Neuron (in vitro differentiated cells): ENCODE measurements at regions not wholly inside any gene's neighbourhood (a gene's known extent, or its start where the extent isn't known, plus 50 kb on each side); places are given as distances from the start of the nearest gene placed in this dataset.

Experiments used
- H2AFZ ChIP-seq: one replicate; pipeline ENCODE4 v1.6.1; 2013; ENCODE audit warnings: low read depth, mild to moderate bottlenecking, inconsistent platforms, low read length, moderate library complexity
- H3K27me3 ChIP-seq: one replicate; pipeline ENCODE4 v1.6.1; 2013; ENCODE audit warnings: low read length; ENCODE audit not compliant: insufficient read depth
- H3K36me3 ChIP-seq: one replicate; pipeline ENCODE4 v1.6.1; 2013; ENCODE audit warnings: low read length; ENCODE audit not compliant: insufficient read depth
- H3K4me1 ChIP-seq: one replicate; pipeline ENCODE4 v1.6.1; 2013; ENCODE audit warnings: low read length; ENCODE audit not compliant: insufficient read depth
- H3K4me3 ChIP-seq: 2 replicates; pipeline ENCODE4 v1.5.1; 2013; ENCODE audit warnings: mild to moderate bottlenecking, low read length, moderate library complexity
- H3K9me3 ChIP-seq: one replicate; pipeline ENCODE4 v1.6.1; 2013; ENCODE audit warnings: low read length

GRCh38 chr13:75091718-75092117, 390.3 kb downstream of the TBC1D4 start:
- Histone ChIP-seq H3K36me3 (no peaks in the 10 kb centered on the region), H3K9me3 (no peaks in the 10 kb centered on the region), H3K27me3 (no peaks in the 10 kb centered on the region), H3K4me1 (peaks cover 26% of the 10 kb centered on the region), H3K4me3 (no peak overlapping the region), H2AFZ (peak overlapping the region; percentile 49)

DNA sequence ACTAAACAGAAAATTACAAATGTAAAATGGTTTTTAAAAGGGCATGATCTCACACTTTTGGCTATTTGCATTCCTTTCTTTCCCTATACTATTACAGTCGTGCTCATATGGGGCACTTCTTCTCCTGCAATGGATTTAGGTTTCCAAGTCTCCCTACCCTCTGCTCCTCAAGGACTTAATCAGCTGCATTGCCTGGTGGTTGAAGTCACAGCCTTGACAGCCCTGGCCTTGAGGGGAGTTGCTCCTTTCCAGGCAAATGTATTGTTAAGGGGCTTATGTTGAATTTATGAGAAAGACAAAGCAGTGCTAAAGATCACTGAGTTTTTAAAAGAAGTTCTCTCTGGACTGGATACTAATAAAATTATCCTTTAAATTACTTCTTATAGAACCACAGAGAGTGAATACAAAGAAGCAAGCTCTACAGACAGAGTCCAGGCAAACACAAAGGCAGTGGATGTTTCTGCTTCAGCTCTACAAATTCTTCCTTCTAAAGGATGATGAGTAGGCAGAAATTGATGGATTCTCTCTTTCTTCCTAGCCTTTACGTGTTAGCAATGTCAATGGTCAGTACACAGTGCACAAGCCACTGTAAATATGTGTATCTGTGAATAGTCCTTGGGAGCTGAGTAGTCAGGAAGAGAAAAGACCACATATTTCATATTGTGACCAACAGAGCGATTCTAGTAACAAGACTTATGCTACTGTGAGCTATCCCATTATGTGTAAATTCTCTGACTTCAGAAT, 390.9 kb downstream of the TBC1D4 start:
- Histone ChIP-seq H2AFZ (peak overlapping the region; percentile 49), H3K9me3 (no peaks in the 10 kb centered on the region), H3K4me1 (peaks cover 26% of the 10 kb centered on the region), H3K36me3 (no peaks in the 10 kb centered on the region), H3K4me3 (no peak overlapping the region), H3K27me3 (no peaks in the 10 kb centered on the region)

DNA sequence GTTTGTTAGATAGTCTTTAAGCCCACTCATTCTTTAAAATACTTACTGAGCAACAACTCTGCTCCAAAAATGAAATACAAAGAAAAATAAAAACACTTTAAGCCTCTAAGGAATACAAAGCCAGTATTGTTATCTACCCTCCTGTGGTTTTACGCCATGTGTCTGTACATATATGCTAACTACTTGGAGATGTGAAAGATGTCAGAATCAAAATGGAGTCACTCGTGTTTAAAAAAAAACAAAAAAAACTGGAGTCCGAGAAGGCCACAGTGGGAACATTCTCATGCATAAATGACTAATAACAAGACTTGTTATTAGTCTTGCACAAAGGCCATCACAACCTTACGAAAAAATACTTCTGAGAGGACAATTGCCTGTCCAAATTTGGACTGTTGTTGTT, 393.1 kb downstream of the TBC1D4 start:
- H2AFZ ChIP-seq: no peak overlapping the region
- no peaks in the 10 kb centered on the region for H3K36me3 ChIP-seq
- peaks cover under 1% of the 10 kb centered on the region for H3K9me3 ChIP-seq
- no peak overlapping the region for H3K4me3 ChIP-seq
- H3K27me3 ChIP-seq: no peaks in the 10 kb centered on the region
- peaks cover 26% of the 10 kb centered on the region for H3K4me1 ChIP-seq

- Histone ChIP-seq H2AFZ (no peak overlapping the region), H3K4me3 (no peak overlapping the region), H3K36me3 (no peaks in the 10 kb centered on the region), H3K9me3 (peaks cover 2% of the 10 kb centered on the region), H3K27me3 (no peaks in the 10 kb centered on the region), H3K4me1 (no peaks in the 10 kb centered on the region)
Measured at GRCh38 chr13:75079226-75079625, 402.7 kb downstream of the TBC1D4 start.

- no peaks in the 10 kb centered on the region for H3K4me1 ChIP-seq
- no peaks in the 10 kb centered on the region for H3K36me3 ChIP-seq
- H3K9me3 ChIP-seq: no peaks in the 10 kb centered on the region
- H3K27me3 ChIP-seq: no peaks in the 10 kb centered on the region
- no peak overlapping the region for H3K4me3 ChIP-seq
- H2AFZ ChIP-seq: no peak overlapping the region
Measured at GRCh38 chr13:75076476-75076875, 405.5 kb downstream of the TBC1D4 start.

GRCh38 chr13:75073786-75074185, 408.2 kb downstream of the TBC1D4 start:
- H3K4me1 ChIP-seq: no peaks in the 10 kb centered on the region
- H3K27me3 ChIP-seq: no peaks in the 10 kb centered on the region
- no peaks in the 10 kb centered on the region for H3K9me3 ChIP-seq
- H2AFZ ChIP-seq: no peak overlapping the region
- H3K4me3 ChIP-seq: no peak overlapping the region
- no peaks in the 10 kb centered on the region for H3K36me3 ChIP-seq

DNA sequence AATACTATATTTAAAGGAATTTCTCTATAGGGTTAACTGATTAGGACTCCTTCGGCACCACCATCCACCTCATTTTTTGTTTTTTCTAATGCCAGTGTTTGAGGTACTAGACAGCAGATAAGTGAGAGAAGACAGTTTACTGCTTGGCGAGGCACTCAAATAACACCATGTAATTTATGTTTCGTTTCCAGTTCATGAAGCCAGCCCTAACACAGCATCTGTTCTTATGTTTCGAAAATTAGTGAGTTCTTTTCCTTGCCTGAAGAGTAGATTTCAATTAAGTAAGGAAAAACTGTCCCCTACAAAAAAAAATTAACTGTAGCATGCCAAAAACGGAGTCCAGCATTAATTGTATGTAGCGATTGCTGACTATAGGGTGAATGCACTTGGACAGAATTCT, 409.1 kb downstream of the TBC1D4 start:
- H2AFZ ChIP-seq: no peak overlapping the region
- no peaks in the 10 kb centered on the region for H3K4me1 ChIP-seq
- H3K36me3 ChIP-seq: no peaks in the 10 kb centered on the region
- H3K4me3 ChIP-seq: no peak overlapping the region
- no peaks in the 10 kb centered on the region for H3K27me3 ChIP-seq
- no peaks in the 10 kb centered on the region for H3K9me3 ChIP-seq

DNA sequence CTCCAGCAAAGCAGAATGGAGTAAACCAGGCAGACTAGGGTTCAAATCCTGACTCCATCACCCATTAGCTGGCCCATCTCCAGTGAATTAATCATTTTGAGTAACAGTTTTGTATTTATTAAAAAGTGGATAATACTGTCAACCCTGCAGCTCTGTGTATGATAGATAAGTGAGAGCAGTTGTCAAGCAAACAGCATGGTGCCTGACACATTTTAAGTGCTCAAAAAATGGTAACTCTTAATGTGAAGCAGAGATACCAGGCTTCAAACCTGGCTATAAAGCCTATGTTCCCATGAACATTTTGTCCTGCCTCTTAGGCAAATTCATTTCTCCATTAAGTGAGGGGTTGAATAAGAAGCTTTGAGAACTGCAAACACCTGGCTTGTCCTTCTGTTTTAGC, 409.6 kb downstream of the TBC1D4 start:
- no peaks in the 10 kb centered on the region for H3K36me3 ChIP-seq

DNA sequence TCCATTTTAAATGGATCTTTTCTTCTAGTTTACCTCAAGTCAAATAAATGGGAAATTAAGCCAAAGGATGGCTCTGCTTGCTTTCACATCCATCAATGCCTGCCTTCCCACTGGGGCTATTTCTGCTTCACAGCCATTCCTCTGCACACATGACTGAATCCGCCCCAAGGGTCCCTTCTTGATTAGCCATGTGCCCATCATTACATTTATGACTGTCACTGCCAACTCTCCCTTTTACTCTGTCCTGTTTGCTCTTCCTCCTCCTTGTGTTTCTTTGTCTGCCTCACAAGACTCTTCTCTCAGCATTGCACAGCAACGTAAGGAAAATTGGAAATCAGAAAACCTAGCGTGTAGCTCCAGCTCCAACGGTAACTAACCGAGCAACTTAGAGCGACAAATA, 410.2 kb downstream of the TBC1D4 start:
- H3K36me3 ChIP-seq: no peaks in the 10 kb centered on the region
- H3K9me3 ChIP-seq: no peaks in the 10 kb centered on the region
- H2AFZ ChIP-seq: peak overlapping the region; percentile 40
- no peaks in the 10 kb centered on the region for H3K27me3 ChIP-seq
- no peak overlapping the region for H3K4me3 ChIP-seq
- H3K4me1 ChIP-seq: no peaks in the 10 kb centered on the region

More for the DNA sequence above, 409.6 kb downstream of the TBC1D4 start:
- no peaks in the 10 kb centered on the region for H3K27me3 ChIP-seq
- no peaks in the 10 kb centered on the region for H3K4me1 ChIP-seq
- H3K9me3 ChIP-seq: no peaks in the 10 kb centered on the region
- H2AFZ ChIP-seq: no peak overlapping the region
- no peak overlapping the region for H3K4me3 ChIP-seq

- H3K9me3 ChIP-seq: no peaks in the 10 kb centered on the region
- no peaks in the 10 kb centered on the region for H3K36me3 ChIP-seq
- peak overlapping the region; percentile 40 for H2AFZ ChIP-seq
- no peak overlapping the region for H3K4me3 ChIP-seq
- H3K27me3 ChIP-seq: no peaks in the 10 kb centered on the region
- H3K4me1 ChIP-seq: no peaks in the 10 kb centered on the region
Measured at GRCh38 chr13:75071395-75071794, 410.6 kb downstream of the TBC1D4 start.

GRCh38 chr13:75061909-75062308, 420.1 kb downstream of the TBC1D4 start:
- H3K27me3 ChIP-seq: no peaks in the 10 kb centered on the region
- H2AFZ ChIP-seq: no peak overlapping the region
- H3K36me3 ChIP-seq: no peaks in the 10 kb centered on the region
- no peaks in the 10 kb centered on the region for H3K4me1 ChIP-seq
- H3K9me3 ChIP-seq: no peaks in the 10 kb centered on the region
- H3K4me3 ChIP-seq: no peak overlapping the region

- Histone ChIP-seq H3K4me3 (no peak overlapping the region), H3K4me1 (peaks cover 8% of the 10 kb centered on the region), H2AFZ (peak overlapping the region; percentile 36), H3K27me3 (no peaks in the 10 kb centered on the region), H3K36me3 (no peaks in the 10 kb centered on the region), H3K9me3 (no peaks in the 10 kb centered on the region)
Measured at GRCh38 chr13:75055296-75055695, 426.7 kb downstream of the TBC1D4 start.

DNA sequence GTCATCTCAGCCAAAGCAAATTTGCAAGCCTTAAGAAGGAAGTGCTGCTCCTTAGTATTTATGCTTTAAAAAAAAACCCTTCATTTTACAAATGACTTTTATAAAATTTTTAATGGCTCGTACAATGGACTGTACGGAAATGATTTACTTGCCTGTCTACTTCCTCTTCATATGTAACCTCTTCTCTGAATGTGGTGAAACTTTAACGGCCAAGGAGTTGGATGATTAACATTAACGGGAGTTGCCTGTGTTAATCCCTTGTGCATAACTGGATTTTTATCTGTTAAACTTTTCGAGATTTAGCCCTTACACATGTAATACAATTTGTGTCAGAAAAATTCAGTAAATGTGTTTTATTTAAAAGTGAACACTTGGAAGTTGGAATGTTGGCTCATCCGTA, 429.4 kb downstream of the TBC1D4 start:
- Histone ChIP-seq H2AFZ (no peak overlapping the region), H3K36me3 (no peaks in the 10 kb centered on the region), H3K4me1 (peaks cover 12% of the 10 kb centered on the region), H3K4me3 (no peak overlapping the region), H3K9me3 (no peaks in the 10 kb centered on the region), H3K27me3 (no peaks in the 10 kb centered on the region)
